Mesenteric fat pad (tissue), 1 donor: ENCODE measurements at regions not wholly inside any gene's neighbourhood (a gene's known extent, or its start where the extent isn't known, plus 50 kb on each side); places are given as distances from the start of the nearest gene placed in this dataset.

Source experiments
- DNase-seq: peaks from one replicate; pipeline ENCODE4 v3.0.0-alpha.2; 2020; ENCODE audit warnings: low spot score
- donor health status: DM: yes; HTN: yes; CAD: no.

DNA sequence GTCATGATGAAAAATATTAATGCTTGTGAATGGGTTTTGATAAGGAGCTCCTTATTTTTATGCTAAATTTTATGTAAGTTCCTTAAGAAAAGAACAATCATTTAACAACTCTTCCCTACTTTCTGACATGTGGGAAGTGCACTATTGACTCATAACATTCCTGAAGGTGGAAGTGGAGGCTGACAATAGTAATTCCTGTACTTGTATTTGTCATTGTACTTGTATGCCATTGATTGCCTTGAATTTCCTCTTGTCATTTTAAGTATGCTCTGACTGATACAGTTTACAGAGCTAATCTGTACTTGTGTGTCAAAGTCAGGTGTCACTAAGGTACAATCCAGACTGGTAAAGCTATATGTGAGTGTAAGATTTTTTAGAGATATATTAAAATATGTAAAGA, 440.0 kb downstream of the SLC16A7 start:
- no peak for DNase-seq

GRCh38 chr12:60042835-60043234, 447.0 kb downstream of the SLC16A7 start:
- no peak for DNase-seq

DNA sequence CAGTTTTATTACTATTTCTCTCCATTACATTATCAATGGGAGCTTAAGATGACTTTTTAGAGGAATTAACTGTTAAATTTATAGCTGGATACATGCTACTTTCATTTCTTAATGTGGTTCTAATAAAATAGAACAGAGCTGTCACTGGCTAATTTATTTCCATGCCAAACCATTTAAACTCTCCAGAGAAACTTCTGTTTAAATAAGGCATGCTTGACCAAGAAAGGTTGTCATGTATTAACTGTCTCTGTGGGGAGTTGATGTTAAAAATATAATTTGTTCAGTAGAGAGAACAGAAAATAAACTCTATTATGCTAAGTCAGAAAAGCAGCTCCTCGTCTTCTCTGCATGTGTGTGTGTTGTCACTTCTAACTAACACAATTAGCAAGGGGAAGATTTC, 447.4 kb downstream of the SLC16A7 start:
- DNase-seq: no peak

GRCh38 chr12:60052483-60052882, 456.7 kb downstream of the SLC16A7 start:
- no peak for DNase-seq

- DNase-seq: no peak
Observed at GRCh38 chr12:60059180-60059579, 463.4 kb downstream of the SLC16A7 start.

GRCh38 chr12:60066655-60067054, 470.8 kb downstream of the SLC16A7 start:
- no peak for DNase-seq

- no peak for DNase-seq
Observed at GRCh38 chr12:60070552-60070951, 474.7 kb downstream of the SLC16A7 start.

DNA sequence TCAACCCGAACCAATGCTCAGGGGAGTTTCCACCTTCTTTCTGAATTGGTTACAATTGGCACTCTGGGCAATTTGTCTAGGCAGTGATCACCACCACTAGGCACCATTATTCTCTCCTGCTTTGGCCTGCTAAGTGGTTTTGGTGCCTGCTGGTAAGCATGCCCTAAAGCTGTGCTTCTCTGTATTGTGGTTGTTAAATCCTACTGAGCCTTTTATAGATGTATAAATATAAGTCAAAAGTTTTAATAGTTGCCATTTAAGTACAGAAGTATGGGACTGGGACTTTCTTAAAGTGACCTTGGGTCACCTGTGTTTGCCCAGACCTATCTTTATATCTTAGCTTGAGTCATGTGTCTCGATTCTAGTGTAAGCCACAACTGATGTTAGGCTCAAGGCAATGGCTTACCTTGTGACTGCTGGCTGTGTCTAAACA, 475.9 kb downstream of the SLC16A7 start:
- DNase-seq: no peak

GRCh38 chr12:60072911-60073310, 477.1 kb downstream of the SLC16A7 start:
- DNase-seq: no peak

DNA sequence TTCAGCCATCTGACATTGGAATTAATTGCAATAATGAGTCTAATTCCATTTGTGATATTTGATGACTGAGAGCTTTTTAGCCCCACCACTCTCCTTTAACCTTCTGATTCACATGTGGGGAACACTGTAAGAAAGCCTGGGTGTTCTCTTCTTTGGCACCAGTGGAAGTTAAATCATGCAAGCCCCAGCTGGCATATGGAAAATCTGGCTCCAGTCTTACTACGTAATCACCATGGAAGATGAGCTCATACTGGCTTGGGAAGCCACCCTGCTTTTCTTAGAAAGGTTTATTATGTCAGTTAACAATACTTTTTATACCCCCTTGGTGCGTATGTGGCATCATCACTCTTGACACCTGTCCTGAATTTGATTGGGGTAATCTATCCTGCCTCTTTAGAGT, 479.3 kb downstream of the SLC16A7 start:
- DNase-seq: no peak

DNA sequence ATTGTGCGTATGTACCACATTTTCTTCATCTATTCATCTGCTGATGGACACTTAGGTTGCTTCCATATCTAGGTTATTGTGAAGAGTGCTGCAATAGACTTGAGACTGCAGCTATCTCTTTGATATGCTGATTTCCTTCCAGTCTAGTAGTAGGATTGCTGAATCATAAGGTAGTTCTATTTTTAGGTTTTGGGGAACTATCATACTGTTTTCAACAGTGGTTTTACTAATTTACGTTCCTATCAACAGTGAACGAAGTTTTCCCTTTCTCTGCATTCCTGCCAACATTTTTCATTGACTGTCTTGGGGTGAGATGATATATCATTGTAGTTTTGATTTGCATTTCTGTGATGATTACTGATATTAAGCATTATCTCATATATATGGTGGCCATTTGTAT, 482.2 kb downstream of the SLC16A7 start:
- DNase-seq: no peak

GRCh38 chr12:60093428-60093827, 497.6 kb downstream of the SLC16A7 start:
- DNase-seq: no peak

DNA sequence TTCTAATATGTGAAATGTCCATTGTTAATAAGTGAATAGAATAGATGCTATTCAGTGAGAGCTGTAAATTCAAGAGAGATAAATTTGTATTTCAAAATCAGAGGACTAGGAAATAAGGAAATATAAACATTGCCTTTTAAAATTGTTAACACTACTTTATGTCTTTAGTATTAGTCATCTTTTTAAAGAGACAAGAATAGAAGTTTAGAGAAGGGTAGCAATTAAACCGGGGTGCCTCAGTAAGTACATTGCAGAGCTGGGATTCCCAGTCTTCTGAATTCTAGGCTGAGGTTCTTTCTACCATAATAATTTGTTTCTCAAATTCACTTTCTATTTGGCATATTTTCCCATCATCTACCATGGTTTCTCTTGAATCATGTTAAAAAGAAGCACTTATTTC, 498.6 kb downstream of the SLC16A7 start:
- no peak for DNase-seq

DNA sequence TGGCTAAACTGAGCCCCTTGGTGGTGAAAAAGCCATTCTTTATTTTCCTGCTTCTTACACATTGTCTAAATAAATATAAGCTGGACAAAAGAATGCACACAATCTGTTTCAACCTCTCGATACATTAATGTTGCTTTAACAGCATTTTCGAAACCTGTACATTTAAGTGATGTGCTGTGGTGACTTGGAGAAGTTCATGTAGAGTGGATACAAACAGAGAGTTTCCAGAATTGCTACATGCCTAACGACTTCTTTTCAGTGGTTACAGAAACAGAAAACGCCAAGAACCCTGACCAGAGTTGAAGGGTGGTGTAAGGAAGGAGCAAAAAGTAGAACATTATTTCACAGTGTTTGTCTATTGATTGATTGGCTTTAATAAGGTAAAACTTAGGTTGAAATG, 500.9 kb downstream of the SLC16A7 start:
- DNase-seq: no peak

GRCh38 chr12:60100160-60100559, 504.3 kb downstream of the SLC16A7 start:
- no peak for DNase-seq

- DNase-seq: no peak
Observed at GRCh38 chr12:60100852-60101251, 505.0 kb downstream of the SLC16A7 start.

DNA sequence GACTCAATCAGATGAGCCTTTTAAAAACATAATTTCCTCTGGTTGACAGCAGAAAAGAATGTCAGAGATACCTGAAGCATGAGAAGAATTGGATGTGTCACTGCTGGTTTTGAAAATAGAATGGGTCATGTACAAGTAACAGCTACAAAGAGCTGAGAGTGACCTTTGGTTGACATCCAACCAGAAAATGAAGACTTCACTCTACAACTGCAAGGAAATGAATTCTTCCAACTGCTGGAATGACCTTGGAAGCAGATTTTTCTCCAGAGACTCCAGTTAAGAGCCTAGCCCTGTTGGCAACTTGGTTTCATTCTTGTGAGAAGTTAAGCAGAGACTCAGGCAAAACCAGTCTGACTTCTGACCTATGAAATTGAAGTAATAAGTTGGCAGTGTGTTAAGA, 505.9 kb downstream of the SLC16A7 start:
- DNase-seq: no peak

DNA sequence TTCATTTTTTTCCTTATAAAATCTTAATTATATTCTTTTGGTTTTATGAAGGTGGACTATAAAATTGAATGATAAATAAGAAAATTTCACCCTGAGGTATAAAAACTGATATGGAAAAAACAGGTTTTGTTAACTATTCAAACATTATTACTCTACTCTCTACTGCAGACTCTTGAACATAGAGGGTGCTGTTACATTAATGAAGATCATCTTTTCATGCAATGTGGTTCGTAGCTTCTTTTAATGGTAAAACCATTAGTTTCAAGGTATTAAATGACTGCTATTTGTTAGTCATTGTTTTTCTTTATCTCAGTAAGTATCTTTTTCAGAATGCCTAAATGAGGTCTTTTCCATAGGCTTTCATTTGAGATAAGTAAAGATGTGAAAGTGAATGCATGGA, 510.4 kb downstream of the SLC16A7 start:
- DNase-seq: no peak

GRCh38 chr12:60107992-60108391, 512.2 kb downstream of the SLC16A7 start:
- DNase-seq: no peak

GRCh38 chr12:60112063-60112462, 516.2 kb downstream of the SLC16A7 start:
- no peak for DNase-seq

DNA sequence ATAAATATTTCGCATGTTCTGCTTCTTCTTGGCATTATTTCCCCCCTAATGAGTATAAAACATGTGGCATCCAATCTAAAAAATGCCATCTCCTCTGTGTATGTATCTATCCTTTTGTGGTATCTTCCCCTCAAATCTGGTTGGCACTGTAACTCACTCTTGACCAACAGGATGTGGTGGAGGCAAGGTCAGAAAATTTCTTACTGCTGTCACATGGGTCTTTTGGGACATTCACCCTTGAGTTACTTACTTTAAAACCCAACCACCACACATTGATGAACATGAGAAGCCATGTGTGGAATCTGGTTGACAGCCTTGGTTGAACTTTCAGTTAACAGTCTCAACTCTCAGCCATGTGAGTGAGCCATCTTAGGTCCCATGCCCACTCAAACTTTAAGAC, 516.9 kb downstream of the SLC16A7 start:
- DNase-seq: no peak

DNA sequence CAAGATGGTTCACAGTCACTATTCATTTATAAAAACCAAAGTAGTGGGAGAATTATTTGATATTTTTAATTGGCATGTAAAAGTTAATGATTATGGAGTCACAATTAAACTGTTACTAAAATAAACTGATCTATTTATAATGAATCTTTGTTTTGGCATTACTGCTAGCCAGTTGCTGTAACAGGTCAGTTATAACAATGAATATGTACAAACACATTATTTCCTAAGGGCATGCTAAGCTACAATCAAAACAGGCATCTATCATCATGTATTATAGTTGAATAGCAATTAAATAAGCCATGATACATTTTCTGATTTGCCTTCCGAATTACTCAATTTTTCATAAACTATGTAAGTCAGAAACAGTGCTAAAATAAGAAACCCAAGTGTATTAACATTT, 518.3 kb downstream of the SLC16A7 start:
- no peak for DNase-seq

- no peak for DNase-seq
Observed at GRCh38 chr12:60119327-60119726, 523.5 kb downstream of the SLC16A7 start.

- DNase-seq: no peak
Observed at GRCh38 chr12:60120199-60120598, 524.4 kb downstream of the SLC16A7 start.
